Smooth muscle cell (in vitro differentiated cells): ENCODE measurements at regions not wholly inside any gene's neighbourhood (a gene's known extent, or its start where the extent isn't known, plus 50 kb on each side); places are given as distances from the start of the nearest gene placed in this dataset.

Experiments
- DNase-seq: peaks from one replicate; lab custom pipeline; 2025; ENCODE audit not compliant: unreplicated experiment; lab: John Stamatoyannopoulos, UW
- H2AFZ ChIP-seq: fragments of 200-600 bp; sonication (generic); 2 replicates; pipeline ENCODE4 v1.6.0; 2016; ENCODE audit warnings: antibody characterized with exemption, low read depth, mild to moderate bottlenecking
- H3F3A ChIP-seq: fragments of 200-600 bp; sonication (generic); 2 replicates; pipeline ENCODE4 v1.6.0; 2017; ENCODE audit warnings: antibody characterized with exemption, low read depth
- H3K27ac ChIP-seq: fragments of 200-600 bp; sonication (generic); 2 replicates; pipeline ENCODE4 v1.5.1; 2016; ENCODE audit warnings: low read depth, mild to moderate bottlenecking
- H3K27me3 ChIP-seq: fragments of 200-600 bp; sonication (generic); 2 replicates; pipeline ENCODE4 v1.6.1; 2016; ENCODE audit warnings: low read depth, mild to moderate bottlenecking
- H3K36me3 ChIP-seq: fragments of 200-600 bp; sonication (generic); 2 replicates; pipeline ENCODE4 v1.5.1; 2016; ENCODE audit warnings: low read depth
- H3K4me1 ChIP-seq: fragments of 200-600 bp; sonication (generic); 2 replicates; pipeline ENCODE4 v1.5.1; 2016; ENCODE audit warnings: low read depth
- H3K4me2 ChIP-seq: fragments of 200-600 bp; sonication (generic); 2 replicates; pipeline ENCODE4 v1.6.0; 2016; ENCODE audit warnings: mild to moderate bottlenecking
- H3K4me3 ChIP-seq: fragments of 200-600 bp; sonication (generic); 2 replicates; pipeline ENCODE4 v1.5.1; 2016; ENCODE audit warnings: mild to moderate bottlenecking
- H3K79me2 ChIP-seq: fragments of 200-600 bp; sonication (generic); 2 replicates; pipeline ENCODE4 v1.6.0; 2016; ENCODE audit warnings: low read depth, mild to moderate bottlenecking
- H3K9ac ChIP-seq: fragments of 200-600 bp; sonication (generic); 2 replicates; pipeline ENCODE4 v1.6.0; 2016; ENCODE audit warnings: low read depth
- H3K9me3 ChIP-seq: fragments of 200-600 bp; sonication (generic); replicated peaks from 2 replicates; pipeline ENCODE4 v1.5.1; 2016; ENCODE audit warnings: low read depth
- H4K20me1 ChIP-seq: fragments of 200-600 bp; sonication (generic); 2 replicates; pipeline ENCODE4 v1.6.0; 2016; ENCODE audit warnings: low read depth
- WGBS: methylation state at CpG from one replicate; pipeline ENCODE4 v1.1.7; 2016; ENCODE audit warnings: low lambda C conversion rate; 5-methylcytosine and 5-hydroxymethylcytosine counted together
- TF ChIP-seq, protein P1 (sequence below): fragments of 200-600 bp; sonication (generic); IDR thresholded peaks from 2 replicates; pipeline ENCODE4 v1.5.1; 2017; ENCODE audit warnings: borderline replicate concordance, mild to moderate bottlenecking, antibody characterized with exemption; ENCODE audit not compliant: insufficient read depth, poor library complexity, severe bottlenecking

DNA sequence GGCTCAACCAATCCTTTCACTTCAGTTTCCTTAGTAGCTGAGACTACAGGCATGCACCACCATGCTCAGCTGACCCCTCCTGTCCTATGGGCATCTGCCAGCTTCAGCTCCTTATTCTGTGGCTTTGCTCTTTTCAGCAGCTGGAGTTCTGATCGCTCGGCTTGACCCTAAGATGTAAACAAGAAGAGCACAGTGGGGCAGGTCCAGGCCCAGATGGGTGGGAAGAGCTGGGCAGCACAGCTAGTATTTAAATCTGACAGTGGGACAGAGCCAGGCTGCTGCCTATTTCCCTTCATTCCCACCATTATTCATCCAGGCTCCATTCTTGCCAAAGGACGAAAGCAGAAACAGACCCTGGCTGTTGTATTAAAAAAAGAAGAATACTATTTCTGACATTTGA, 494.9 kb upstream of the PODXL start:
- H3K9ac ChIP-seq, result no peak overlapping the region
- no peak overlapping the region for H3K27ac ChIP-seq
- H3K79me2 ChIP-seq, result no peaks in the 10 kb centered on the region
- TF ChIP-seq, protein P1, sequence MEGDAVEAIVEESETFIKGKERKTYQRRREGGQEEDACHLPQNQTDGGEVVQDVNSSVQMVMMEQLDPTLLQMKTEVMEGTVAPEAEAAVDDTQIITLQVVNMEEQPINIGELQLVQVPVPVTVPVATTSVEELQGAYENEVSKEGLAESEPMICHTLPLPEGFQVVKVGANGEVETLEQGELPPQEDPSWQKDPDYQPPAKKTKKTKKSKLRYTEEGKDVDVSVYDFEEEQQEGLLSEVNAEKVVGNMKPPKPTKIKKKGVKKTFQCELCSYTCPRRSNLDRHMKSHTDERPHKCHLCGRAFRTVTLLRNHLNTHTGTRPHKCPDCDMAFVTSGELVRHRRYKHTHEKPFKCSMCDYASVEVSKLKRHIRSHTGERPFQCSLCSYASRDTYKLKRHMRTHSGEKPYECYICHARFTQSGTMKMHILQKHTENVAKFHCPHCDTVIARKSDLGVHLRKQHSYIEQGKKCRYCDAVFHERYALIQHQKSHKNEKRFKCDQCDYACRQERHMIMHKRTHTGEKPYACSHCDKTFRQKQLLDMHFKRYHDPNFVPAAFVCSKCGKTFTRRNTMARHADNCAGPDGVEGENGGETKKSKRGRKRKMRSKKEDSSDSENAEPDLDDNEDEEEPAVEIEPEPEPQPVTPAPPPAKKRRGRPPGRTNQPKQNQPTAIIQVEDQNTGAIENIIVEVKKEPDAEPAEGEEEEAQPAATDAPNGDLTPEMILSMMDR, result no peak
- H3K4me2 ChIP-seq, result no peak overlapping the region
- no peaks in the 10 kb centered on the region for H3K36me3 ChIP-seq
- peaks cover 3% of the 10 kb centered on the region for H3K27me3 ChIP-seq
- H2AFZ ChIP-seq, result no peak overlapping the region
- WGBS, result 78% methylated on average over 3 of the region's 3 CpGs
- H3K4me1 ChIP-seq, result peaks cover 3% of the 10 kb centered on the region
- no peak overlapping the region for H3K4me3 ChIP-seq
- DNase-seq, result no peak
- H3F3A ChIP-seq, result no peaks in the 10 kb centered on the region
- H3K9me3 ChIP-seq, result no peaks in the 10 kb centered on the region
- H4K20me1 ChIP-seq, result no peaks in the 10 kb centered on the region

DNA sequence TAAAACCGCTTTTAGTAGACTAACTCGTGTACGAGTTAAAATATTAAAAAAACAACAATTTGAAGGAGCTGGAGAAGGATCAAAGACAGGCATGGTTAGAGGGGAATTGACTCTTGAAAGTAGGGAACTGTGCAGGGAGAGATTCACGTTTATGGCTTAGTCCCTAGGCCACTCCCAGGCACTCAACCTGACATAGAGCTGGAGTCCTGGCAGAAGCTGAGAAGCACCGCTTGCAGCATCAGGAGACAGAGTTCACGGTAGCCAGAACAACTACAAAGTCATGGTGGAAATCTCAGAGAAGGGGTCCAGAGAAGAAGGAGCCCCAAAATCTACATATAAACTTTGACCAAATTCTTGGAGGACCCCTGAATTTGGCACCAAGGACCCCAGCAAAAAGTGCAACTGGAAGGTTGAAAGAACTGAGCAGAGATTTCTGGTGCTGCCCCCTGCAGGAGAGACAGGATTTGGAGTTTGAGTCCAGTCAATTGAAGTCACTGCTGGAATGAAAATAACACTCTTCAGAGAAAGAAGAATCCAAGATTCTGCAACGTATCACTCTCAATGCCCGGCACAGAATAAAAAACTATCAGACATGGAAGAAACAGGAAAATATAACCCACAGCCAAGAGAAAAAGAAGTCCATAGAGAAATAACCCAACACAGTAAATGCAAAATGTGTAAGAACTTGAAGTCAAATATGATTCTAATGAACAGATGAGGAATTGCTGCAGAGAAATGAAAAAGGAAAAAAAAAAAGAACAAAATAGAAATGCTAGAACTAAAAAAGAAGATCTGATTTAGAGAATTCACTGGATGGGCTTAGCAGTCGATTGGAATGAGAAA, 493.3 kb upstream of the PODXL start:
- no peak overlapping the region for H3K4me2 ChIP-seq
- TF ChIP-seq, protein P1, result peak; percentile 61
- H2AFZ ChIP-seq, result no peak overlapping the region

DNA sequence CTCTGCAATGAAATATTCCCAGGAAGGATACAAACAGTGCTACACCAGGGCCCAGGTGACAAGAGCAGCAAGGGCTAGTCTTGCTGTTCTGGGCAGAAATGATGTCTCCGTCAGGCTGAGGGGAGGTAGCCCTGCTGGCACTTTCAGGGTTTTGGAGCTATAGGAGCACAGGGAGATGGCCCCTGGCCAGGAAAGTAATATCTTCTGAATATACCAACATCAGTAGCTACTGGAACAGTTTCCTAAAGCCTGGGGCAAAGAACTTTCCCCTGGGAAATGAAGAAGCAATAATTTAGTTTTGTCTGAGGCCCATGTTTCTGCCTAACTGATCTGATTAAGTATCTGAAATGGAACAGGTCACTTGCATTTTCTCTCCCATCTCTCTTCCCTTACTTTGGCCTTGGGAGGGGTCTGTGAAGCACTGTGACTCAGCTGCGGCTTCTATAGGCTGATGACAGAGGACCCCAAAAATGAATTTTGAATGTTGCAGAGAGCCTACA, 489.1 kb upstream of the PODXL start:
- Histone ChIP-seq H3K4me1 (no peaks in the 10 kb centered on the region), H4K20me1 (no peaks in the 10 kb centered on the region), H3K27ac (no peak overlapping the region), H3K27me3 (peaks cover 3% of the 10 kb centered on the region), H3F3A (no peaks in the 10 kb centered on the region), H3K9ac (no peak overlapping the region), H2AFZ (no peak overlapping the region), H3K4me3 (no peak overlapping the region), H3K9me3 (no peaks in the 10 kb centered on the region), H3K4me2 (no peak overlapping the region), H3K36me3 (no peaks in the 10 kb centered on the region), H3K79me2 (no peaks in the 10 kb centered on the region)
- TF ChIP-seq, protein P1, result no peak
- DNase-seq, result no peak
- WGBS, result 95% methylated on average over 2 of the region's 2 CpGs

More for the DNA sequence above, 493.3 kb upstream of the PODXL start:
- DNase-seq, result no peak
- WGBS, result 63% methylated on average over 9 of the region's 9 CpGs
- H3K27ac ChIP-seq, result no peak overlapping the region
- H3K36me3 ChIP-seq, result no peaks in the 10 kb centered on the region
- peaks cover 3% of the 10 kb centered on the region for H3K27me3 ChIP-seq
- peaks cover 3% of the 10 kb centered on the region for H3K4me1 ChIP-seq
- no peaks in the 10 kb centered on the region for H3K9me3 ChIP-seq
- no peaks in the 10 kb centered on the region for H4K20me1 ChIP-seq
- H3K9ac ChIP-seq, result no peak overlapping the region
- H3K79me2 ChIP-seq, result no peaks in the 10 kb centered on the region
- H3K4me3 ChIP-seq, result no peak overlapping the region
- H3F3A ChIP-seq, result no peaks in the 10 kb centered on the region
